ENCODE measurements at regions not wholly inside any gene's neighbourhood (a gene's known extent, or its start where the extent isn't known, plus 50 kb on each side); places are given as distances from the start of the nearest gene placed in this dataset.

- POLR2A ChIA-PET (ENCODE audit: partially characterized antibody) = no interaction called here
- peaks cover 0 to 6% of the 10 kb centered on the region in 2 donors for H3K27me3 Mint-ChIP-seq
Observed at GRCh38 chr2:137886083-137886831, 78.0 kb upstream of the HNMT start.

GRCh38 chr2:137888845-137889244 is 75.4 kb upstream of the HNMT start:
- H3K4me1 Mint-ChIP-seq = no peaks in the 10 kb centered on the region
- CTCF ChIA-PET (ENCODE audit: partially characterized antibody) = interaction anchor here (1.0 kb wide), 1 partner anchor 19 kb away, joined by 4 read pairs; no protein-coding TSS in a partner anchor
- POLR2A ChIA-PET (ENCODE audit: partially characterized antibody) = no interaction called here

More at GRCh38 chr2:137886083-137886831, 78.0 kb upstream of the HNMT start:
- DNase-seq = no peak
- Mint-ChIP-seq H3K27ac (no peak overlapping the region), H3K36me3 (no peaks in the 10 kb centered on the region), H3K4me1 (no peaks in the 10 kb centered on the region), H3K9me3 (no peaks in the 10 kb centered on the region), H3K4me3 (no peak overlapping the region)
- Histone ChIP-seq H3K36me3 (ENCODE audit: insufficient read depth, low read length) (no peaks in the 10 kb centered on the region), H3K27ac (ENCODE audit: low read depth, low read length) (no peak overlapping the region), H3K9me3 (ENCODE audit: control insufficient read depth in 1 of 2, low read length in 2 of 2) (no peaks in the 10 kb centered on the region), H3K4me3 (ENCODE audit: low read length in 2 of 2) (no peak overlapping the region), H3K4me1 (ENCODE audit: insufficient read depth, low read length) (no peaks in the 10 kb centered on the region), H3K27me3 (ENCODE audit: insufficient read depth, low read length) (no peaks in the 10 kb centered on the region)
- intact Hi-C loops (cut with micrococcal nuclease) = no loop called here
- CTCF ChIA-PET (ENCODE audit: partially characterized antibody) = no interaction called here

GRCh38 chr2:137892739-137893138 is 71.5 kb upstream of the HNMT start:
- intact Hi-C loops (cut with micrococcal nuclease) = no loop called here
- H3K27me3 Mint-ChIP-seq = peaks cover 0 to 2% of the 10 kb centered on the region in 2 donors
- H3K4me1 Mint-ChIP-seq = no peaks in the 10 kb centered on the region
- Histone ChIP-seq H3K4me3 (ENCODE audit: low read length in 2 of 2) (no peak overlapping the region), H3K27me3 (ENCODE audit: insufficient read depth, low read length) (no peaks in the 10 kb centered on the region), H3K36me3 (ENCODE audit: insufficient read depth, low read length) (no peaks in the 10 kb centered on the region), H3K9me3 (ENCODE audit: control insufficient read depth in 1 of 2, low read length in 2 of 2) (no peaks in the 10 kb centered on the region), H3K27ac (ENCODE audit: low read depth, low read length) (no peak overlapping the region), H3K4me1 (ENCODE audit: insufficient read depth, low read length) (no peaks in the 10 kb centered on the region)
- CTCF ChIA-PET (ENCODE audit: partially characterized antibody) = no interaction called here
- DNase-seq = no peak
- POLR2A ChIA-PET (ENCODE audit: partially characterized antibody) = no interaction called here
- H3K27ac Mint-ChIP-seq = no peak overlapping the region
- H3K9me3 Mint-ChIP-seq = peaks cover 0 to 2% (median 0%) of the 10 kb centered on the region in 8 donors
- H3K4me3 Mint-ChIP-seq = no peak overlapping the region
- H3K36me3 Mint-ChIP-seq = no peaks in the 10 kb centered on the region

More at GRCh38 chr2:137888845-137889244, 75.4 kb upstream of the HNMT start:
- no peak overlapping the region for H3K4me3 ChIP-seq (ENCODE audit: low read length in 2 of 2)
- H3K27ac ChIP-seq (ENCODE audit: low read depth, low read length) = no peak overlapping the region
- no peak overlapping the region for H3K4me3 Mint-ChIP-seq
- H3K9me3 Mint-ChIP-seq = no peaks in the 10 kb centered on the region
- H3K27ac Mint-ChIP-seq = no peak overlapping the region
- intact Hi-C loops (cut with micrococcal nuclease) = no loop called here
- no peaks in the 10 kb centered on the region for H3K27me3 ChIP-seq (ENCODE audit: insufficient read depth, low read length)
- no peaks in the 10 kb centered on the region for H3K9me3 ChIP-seq (ENCODE audit: control insufficient read depth in 1 of 2, low read length in 2 of 2)
- peaks cover 0 to 6% of the 10 kb centered on the region in 2 donors for H3K27me3 Mint-ChIP-seq
- no peaks in the 10 kb centered on the region for H3K4me1 ChIP-seq (ENCODE audit: insufficient read depth, low read length)
- DNase-seq = no peak
- H3K36me3 Mint-ChIP-seq = no peaks in the 10 kb centered on the region
- H3K36me3 ChIP-seq (ENCODE audit: insufficient read depth, low read length) = no peaks in the 10 kb centered on the region

- Mint-ChIP-seq H3K27ac (no peak overlapping the region), H3K27me3 (peaks cover 0 to 2% of the 10 kb centered on the region in 2 donors), H3K4me1 (no peaks in the 10 kb centered on the region), H3K36me3 (no peaks in the 10 kb centered on the region), H3K9me3 (peaks cover 0 to 2% (median 0%) of the 10 kb centered on the region in 8 donors), H3K4me3 (no peak overlapping the region)
- no peaks in the 10 kb centered on the region for H3K4me1 ChIP-seq (ENCODE audit: insufficient read depth, low read length)
- no peaks in the 10 kb centered on the region for H3K9me3 ChIP-seq (ENCODE audit: control insufficient read depth in 1 of 2, low read length in 2 of 2)
- intact Hi-C loops (cut with micrococcal nuclease) = no loop called here
- no peak for DNase-seq
- ChIA-PET CTCF (ENCODE audit: partially characterized antibody) (no interaction called here), POLR2A (ENCODE audit: partially characterized antibody) (no interaction called here)
- H3K4me3 ChIP-seq (ENCODE audit: low read length in 2 of 2) = no peak overlapping the region
- H3K36me3 ChIP-seq (ENCODE audit: insufficient read depth, low read length) = no peaks in the 10 kb centered on the region
- H3K27me3 ChIP-seq (ENCODE audit: insufficient read depth, low read length) = no peaks in the 10 kb centered on the region
- H3K27ac ChIP-seq (ENCODE audit: low read depth, low read length) = no peak overlapping the region
Observed at GRCh38 chr2:137893145-137893544, 71.1 kb upstream of the HNMT start.

- ChIA-PET POLR2A (ENCODE audit: partially characterized antibody) (no interaction called here), CTCF (ENCODE audit: partially characterized antibody) (no interaction called here)
- Mint-ChIP-seq H3K36me3 (no peaks in the 10 kb centered on the region), H3K4me1 (no peaks in the 10 kb centered on the region), H3K4me3 (no peak overlapping the region), H3K9me3 (peaks cover 0 to 2% (median 0%) of the 10 kb centered on the region in 8 donors), H3K27ac (no peak overlapping the region), H3K27me3 (peaks cover 0 to 2% of the 10 kb centered on the region in 2 donors)
- Histone ChIP-seq H3K9me3 (ENCODE audit: control insufficient read depth in 1 of 2, low read length in 2 of 2) (no peaks in the 10 kb centered on the region), H3K27me3 (ENCODE audit: insufficient read depth, low read length) (no peaks in the 10 kb centered on the region), H3K36me3 (ENCODE audit: insufficient read depth, low read length) (no peaks in the 10 kb centered on the region), H3K4me3 (ENCODE audit: low read length in 2 of 2) (no peak overlapping the region), H3K27ac (ENCODE audit: low read depth, low read length) (no peak overlapping the region), H3K4me1 (ENCODE audit: insufficient read depth, low read length) (no peaks in the 10 kb centered on the region)
- intact Hi-C loops (cut with micrococcal nuclease) = no loop called here
- DNase-seq = no peak
Observed at GRCh38 chr2:137896467-137896866, 67.8 kb upstream of the HNMT start.

DNA sequence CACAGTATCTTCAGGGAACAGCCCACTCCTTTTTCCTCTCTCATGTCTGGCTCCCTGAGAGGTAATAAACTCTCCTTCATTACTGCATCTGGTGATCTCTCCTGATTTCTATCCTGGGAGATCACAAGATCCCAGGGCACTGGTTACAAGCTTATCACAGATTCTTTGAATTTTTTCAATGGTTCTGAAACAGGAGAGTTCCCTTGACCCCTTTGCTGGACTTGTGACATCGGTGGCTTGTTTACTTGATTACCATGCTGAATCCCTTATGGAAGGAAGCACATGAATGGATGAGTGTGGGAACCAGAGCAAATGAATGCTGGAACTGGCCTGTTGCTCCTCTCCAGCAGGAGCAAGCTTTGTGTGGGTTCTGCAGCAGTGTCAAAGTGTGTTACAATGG is 67.2 kb upstream of the HNMT start:
- no peaks in the 10 kb centered on the region for H3K27me3 ChIP-seq (ENCODE audit: insufficient read depth, low read length)
- no peak overlapping the region for H3K27ac ChIP-seq (ENCODE audit: low read depth, low read length)
- CTCF ChIA-PET (ENCODE audit: partially characterized antibody) = no interaction called here
- Mint-ChIP-seq H3K36me3 (no peaks in the 10 kb centered on the region), H3K4me3 (no peak overlapping the region), H3K9me3 (peaks cover 0 to 2% (median 0%) of the 10 kb centered on the region in 8 donors), H3K27me3 (peaks cover 0 to 2% of the 10 kb centered on the region in 2 donors), H3K4me1 (no peaks in the 10 kb centered on the region), H3K27ac (no peak overlapping the region)
- H3K9me3 ChIP-seq (ENCODE audit: control insufficient read depth in 1 of 2, low read length in 2 of 2) = no peaks in the 10 kb centered on the region
- intact Hi-C loops (cut with micrococcal nuclease) = no loop called here
- H3K4me3 ChIP-seq (ENCODE audit: low read length in 2 of 2) = no peak overlapping the region
- POLR2A ChIA-PET (ENCODE audit: partially characterized antibody) = no interaction called here
- no peak for DNase-seq
- no peaks in the 10 kb centered on the region for H3K4me1 ChIP-seq (ENCODE audit: insufficient read depth, low read length)
- no peaks in the 10 kb centered on the region for H3K36me3 ChIP-seq (ENCODE audit: insufficient read depth, low read length)

- Mint-ChIP-seq H3K4me3 (no peak overlapping the region), H3K27me3 (peaks cover 0 to 4% of the 10 kb centered on the region in 2 donors), H3K27ac (no peak overlapping the region), H3K9me3 (no peaks in the 10 kb centered on the region), H3K36me3 (no peaks in the 10 kb centered on the region), H3K4me1 (no peaks in the 10 kb centered on the region)
- H3K27me3 ChIP-seq (ENCODE audit: insufficient read depth, low read length) = no peaks in the 10 kb centered on the region
- no peak overlapping the region for H3K4me3 ChIP-seq (ENCODE audit: low read length in 2 of 2)
- no peaks in the 10 kb centered on the region for H3K36me3 ChIP-seq (ENCODE audit: insufficient read depth, low read length)
- POLR2A ChIA-PET (ENCODE audit: partially characterized antibody) = no interaction called here
- intact Hi-C loops (cut with micrococcal nuclease) = no loop called here
- CTCF ChIA-PET (ENCODE audit: partially characterized antibody) = no interaction called here
- no peak overlapping the region for H3K27ac ChIP-seq (ENCODE audit: low read depth, low read length)
- H3K4me1 ChIP-seq (ENCODE audit: insufficient read depth, low read length) = no peaks in the 10 kb centered on the region
- DNase-seq = no peak
- no peaks in the 10 kb centered on the region for H3K9me3 ChIP-seq (ENCODE audit: control insufficient read depth in 1 of 2, low read length in 2 of 2)
Observed at GRCh38 chr2:137900421-137901141, 63.7 kb upstream of the HNMT start.
